HG03442 (cell line): ENCODE measurements at regions not wholly inside any gene's neighbourhood (a gene's known extent, or its start where the extent isn't known, plus 50 kb on each side); places are given as distances from the start of the nearest gene placed in this dataset.

Experiments
- ATAC-seq: cut with Tn5 transposase; IDR thresholded peaks from one replicate; pipeline ENCODE4 v1.9.1; 2021; ENCODE audit warnings: mild to moderate bottlenecking, moderate library complexity; ENCODE audit not compliant: unreplicated experiment

GRCh38 chr2:223369889-223370288 lies 232.3 kb downstream of the SCG2 start:
- ATAC-seq, result no peak

GRCh38 chr2:223383315-223383714 lies 218.8 kb downstream of the SCG2 start:
- no peak for ATAC-seq

- no peak for ATAC-seq
Measured at GRCh38 chr2:223386189-223386588, 216.0 kb downstream of the SCG2 start.

DNA sequence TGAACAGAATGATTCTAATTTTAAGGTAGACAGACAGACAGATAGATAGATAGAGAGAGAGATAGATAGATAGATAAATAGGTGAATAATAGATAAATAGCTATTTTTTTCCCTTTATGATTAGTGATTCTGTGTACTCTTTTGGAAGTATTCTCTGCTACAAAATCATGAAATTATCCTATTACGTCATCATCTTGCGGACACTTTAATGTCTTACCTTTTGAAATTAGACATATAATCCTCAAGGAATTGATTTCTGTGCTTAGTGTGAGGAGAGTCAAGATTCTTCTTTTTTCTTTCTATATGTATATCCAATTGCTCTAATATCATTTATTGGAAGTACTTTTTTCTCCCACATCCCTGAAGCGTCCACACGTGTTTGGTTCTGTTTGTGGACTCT lies 215.2 kb downstream of the SCG2 start:
- no peak for ATAC-seq

GRCh38 chr2:223389624-223390023 lies 212.5 kb downstream of the SCG2 start:
- no peak for ATAC-seq

- no peak for ATAC-seq
Measured at GRCh38 chr2:223396993-223397392, 205.2 kb downstream of the SCG2 start.

DNA sequence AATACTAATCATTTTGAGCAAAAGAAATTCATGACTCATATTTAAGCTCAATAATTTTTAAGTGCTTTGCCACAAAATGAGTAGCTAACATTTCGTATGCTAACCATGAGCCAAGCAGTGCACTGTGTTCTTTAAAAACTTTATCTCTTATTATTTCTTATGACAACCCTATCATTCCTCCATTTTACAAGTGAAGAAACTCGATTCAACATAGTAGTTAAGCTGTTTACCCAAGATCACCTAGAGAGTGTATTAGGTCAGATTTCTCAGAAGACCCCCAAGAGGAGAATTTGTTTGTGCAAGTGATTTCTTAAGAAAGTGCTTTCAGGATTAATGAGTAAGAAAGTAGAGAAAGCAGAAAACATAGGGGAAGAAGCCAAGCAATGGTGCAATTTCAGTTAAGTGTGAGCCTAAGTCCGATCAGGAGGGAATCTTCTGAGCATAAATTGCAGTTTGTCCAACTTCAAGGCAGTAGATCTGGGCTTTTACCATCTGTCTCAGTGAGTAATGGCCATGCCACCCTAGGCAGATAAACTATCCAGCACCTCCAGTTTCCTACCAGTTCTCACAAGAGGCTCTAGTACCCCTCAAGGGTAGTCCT lies 202.7 kb downstream of the SCG2 start:
- ATAC-seq, result no peak

- ATAC-seq, result no peak
Measured at GRCh38 chr2:223404616-223405015, 197.5 kb downstream of the SCG2 start.

- ATAC-seq, result no peak
Measured at GRCh38 chr2:223414646-223415045, 187.5 kb downstream of the SCG2 start.

- no peak for ATAC-seq
Measured at GRCh38 chr2:223415071-223415470, 187.1 kb downstream of the SCG2 start.

GRCh38 chr2:223416815-223417610 lies 185.1 kb downstream of the SCG2 start:
- no peak for ATAC-seq

GRCh38 chr2:223418131-223418530 lies 184.0 kb downstream of the SCG2 start:
- no peak for ATAC-seq

DNA sequence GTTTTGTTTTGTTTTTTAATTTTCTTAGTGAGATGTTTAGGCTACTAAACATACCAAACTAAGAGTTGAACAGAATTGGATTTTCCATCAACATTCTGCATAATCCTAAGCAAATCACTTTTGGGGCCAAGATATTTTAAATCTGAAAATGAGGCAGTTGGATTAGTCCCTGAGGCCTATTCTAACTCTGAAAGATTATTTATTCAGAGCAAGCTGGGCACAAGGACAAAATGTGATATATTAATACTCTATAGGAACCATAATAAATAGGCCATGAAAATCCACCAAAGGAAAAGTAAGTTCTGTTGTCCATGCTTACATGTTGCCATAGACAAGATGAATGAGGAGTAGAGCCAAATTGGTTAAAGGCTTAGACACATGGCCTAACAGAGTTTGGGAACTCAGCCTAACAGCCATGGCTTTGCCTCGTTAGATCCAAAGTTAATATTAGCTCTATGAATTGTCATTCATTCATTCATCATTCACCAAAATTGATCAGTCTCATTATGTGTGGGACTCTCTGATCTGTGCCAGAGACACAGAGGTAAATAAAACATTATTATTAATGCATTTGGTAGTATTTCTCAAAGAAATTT lies 183.5 kb downstream of the SCG2 start:
- ATAC-seq, result no peak

DNA sequence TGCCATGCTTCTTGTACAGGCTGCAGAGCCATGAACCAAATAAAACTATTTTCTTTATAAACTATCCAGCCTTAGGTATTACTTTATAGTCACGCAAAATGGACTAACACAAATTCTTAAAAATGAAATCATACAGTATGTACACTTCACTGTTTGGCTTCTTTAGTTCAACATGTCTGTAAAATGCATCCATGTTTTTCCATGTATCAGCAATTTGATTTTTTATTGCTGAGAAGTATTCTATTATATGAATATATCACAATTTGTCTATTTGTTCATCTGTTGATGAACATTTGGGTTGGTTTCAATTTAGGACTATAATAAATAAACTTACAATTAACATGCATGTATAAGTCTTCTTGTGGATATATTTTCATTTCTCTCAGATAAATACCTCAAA lies 182.1 kb downstream of the SCG2 start:
- no peak for ATAC-seq

DNA sequence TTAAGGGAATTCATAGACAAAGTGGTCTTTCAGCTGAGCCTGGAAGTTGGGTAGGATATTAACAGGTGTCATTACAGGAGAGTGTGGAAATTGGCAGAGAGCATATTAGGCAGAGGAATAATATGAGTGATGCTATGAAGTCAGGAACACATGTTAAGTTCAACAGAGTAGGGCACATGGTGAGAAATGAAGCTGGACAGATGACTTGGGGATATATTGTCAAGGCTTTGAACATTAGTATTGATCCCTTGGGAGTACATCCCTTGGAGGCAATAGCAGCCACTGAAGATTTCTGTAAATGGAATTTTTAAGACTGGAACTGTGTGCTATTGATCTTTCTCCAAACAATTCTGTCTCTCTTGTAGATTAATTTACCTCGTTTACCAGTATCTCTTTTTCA lies 170.7 kb downstream of the SCG2 start:
- ATAC-seq, result no peak

DNA sequence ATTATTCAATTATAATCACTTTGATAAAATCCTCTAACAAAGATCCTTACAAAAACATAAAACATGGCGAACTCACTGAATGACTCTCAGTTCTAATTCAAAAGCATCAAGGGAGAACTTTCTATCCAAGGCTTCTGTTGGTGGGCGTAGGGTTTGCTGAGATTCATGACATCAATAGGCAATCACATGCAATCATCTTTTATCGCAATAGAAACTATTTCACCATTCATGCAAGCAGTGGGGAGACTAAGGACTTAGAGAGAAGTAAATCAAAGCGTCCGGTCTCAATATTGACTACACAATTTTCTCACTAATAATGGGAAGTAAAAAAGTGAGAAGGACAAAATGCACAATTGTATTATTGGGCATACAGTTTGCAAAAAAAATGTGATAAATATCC lies 168.7 kb downstream of the SCG2 start:
- no peak for ATAC-seq

DNA sequence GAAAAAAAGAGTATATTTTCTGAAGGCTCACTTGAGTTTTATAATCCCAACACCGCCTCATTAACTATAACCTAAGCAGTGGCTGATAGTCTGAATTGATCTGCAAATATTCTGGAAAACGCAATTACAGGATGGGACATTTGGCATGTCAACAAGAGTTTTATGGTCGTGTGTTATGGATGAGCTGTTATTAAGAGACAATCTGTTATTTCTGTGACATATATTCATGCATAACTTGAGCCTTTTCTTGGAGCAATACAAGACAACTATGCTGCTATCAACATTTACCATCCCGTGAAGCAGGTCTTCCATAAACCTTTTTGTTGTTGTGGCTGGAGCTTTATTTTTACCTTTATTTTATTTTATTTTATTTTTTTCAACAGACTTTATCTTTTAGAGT lies 164.4 kb downstream of the SCG2 start:
- no peak for ATAC-seq

DNA sequence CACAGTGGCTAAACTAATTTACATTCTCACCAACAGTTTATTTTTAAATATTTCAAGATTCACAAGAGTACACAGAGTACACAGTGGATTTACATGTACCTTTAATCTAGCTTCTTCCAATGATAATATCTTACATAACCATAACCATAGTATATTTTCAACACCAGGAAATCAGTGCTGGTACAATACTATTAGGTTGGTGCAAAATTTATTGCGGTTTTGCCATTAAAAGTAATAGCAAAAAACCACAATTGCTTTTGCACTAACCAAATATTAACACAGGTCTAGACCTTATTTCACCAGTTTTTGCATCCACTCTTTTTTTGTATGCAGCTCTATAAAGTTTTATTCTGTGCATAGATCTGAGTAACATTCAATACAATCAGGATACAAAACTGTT lies 163.0 kb downstream of the SCG2 start:
- ATAC-seq, result no peak

GRCh38 chr2:223439786-223440185 lies 162.4 kb downstream of the SCG2 start:
- no peak for ATAC-seq

GRCh38 chr2:223442847-223443246 lies 159.3 kb downstream of the SCG2 start:
- no peak for ATAC-seq

DNA sequence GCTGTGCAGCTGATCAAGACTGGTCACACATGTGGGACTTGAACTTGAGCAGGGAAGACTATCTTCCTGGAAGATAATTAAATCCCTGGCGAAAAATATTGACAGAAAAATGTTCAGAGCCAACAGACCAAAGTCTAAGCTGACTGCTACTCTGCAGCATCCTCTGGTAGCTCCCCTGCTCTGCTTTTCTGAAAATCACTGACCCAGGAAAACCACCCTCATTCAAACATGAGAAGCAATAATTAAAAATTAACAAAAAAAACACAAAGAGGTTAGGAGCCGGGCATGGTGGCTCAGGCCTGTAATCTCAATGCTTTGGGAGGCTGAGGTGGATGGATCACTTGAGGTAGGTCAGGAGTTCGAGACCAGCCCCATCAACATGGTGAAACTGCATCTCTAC lies 151.9 kb downstream of the SCG2 start:
- no peak for ATAC-seq

GRCh38 chr2:223457301-223457700 lies 144.9 kb downstream of the SCG2 start:
- ATAC-seq, result no peak
